WTC11 (cell line): ENCODE measurements at regions not wholly inside any gene's neighbourhood (a gene's known extent, or its start where the extent isn't known, plus 50 kb on each side); places are given as distances from the start of the nearest gene placed in this dataset.

Experiments used
- ATAC-seq: fragments of 200-7000 bp; cut with Tn5 transposase; 2 replicates; pipeline ENCODE4 v1.10.0; 2021; ENCODE audit warnings: mild to moderate bottlenecking, moderate library complexity
- CTCF ChIA-PET: fragments of 300-600 bp; sonication (Branson Sonifier 250); formaldehyde crosslinking; loops from one replicate; lab custom pipeline; 2021; ENCODE audit warnings: antibody characterized with exemption; lab: Charles Lee
- POLR2A ChIA-PET: fragments of 350-600 bp; sonication (Branson Sonifier 250); formaldehyde crosslinking; loops from one replicate; lab custom pipeline; 2021; ENCODE audit warnings: antibody characterized with exemption; lab: Charles Lee
- DNase-seq: peaks from one replicate; pipeline ENCODE4 v3.0.0; 2021; ENCODE audit warnings: low spot score
- H3K27ac Mint-ChIP-seq: 2 replicates; pipeline ENCODE4 v1.8.0; 2021; ENCODE audit warnings: mixed read lengths
- H3K27me3 Mint-ChIP-seq: 2 replicates; pipeline ENCODE4 v1.8.0; 2021; ENCODE audit warnings: low read depth, mild to moderate bottlenecking, moderate library complexity, mixed read lengths
- H3K36me3 Mint-ChIP-seq: 2 replicates; pipeline ENCODE4 v1.8.0; 2021; ENCODE audit warnings: mixed read lengths
- H3K4me1 Mint-ChIP-seq: 2 replicates; pipeline ENCODE4 v1.8.0; 2022; ENCODE audit warnings: mixed read lengths
- H3K4me3 Mint-ChIP-seq: 2 replicates; pipeline ENCODE4 v1.8.0; 2021; ENCODE audit warnings: mild to moderate bottlenecking, moderate library complexity, mixed read lengths
- H3K9me3 Mint-ChIP-seq: 2 replicates; pipeline ENCODE4 v1.8.0; 2021; ENCODE audit warnings: mixed read lengths
- ATF6 ChIP-seq: sonication (generic); formaldehyde crosslinking; IDR thresholded peaks from 2 replicates; pipeline ENCODE4 v1.8.1; 2023; ENCODE audit warnings: mild to moderate bottlenecking, missing genetic modification reagents
- CREM ChIP-seq: sonication (generic); formaldehyde crosslinking; IDR thresholded peaks from 2 replicates; pipeline ENCODE4 v1.8.1; 2022; ENCODE audit warnings: mild to moderate bottlenecking, missing genetic modification reagents, moderate library complexity
- EMX1 ChIP-seq: fragments of 250-450 bp; sonication (Bioruptor Pico); IDR thresholded peaks from 2 replicates; pipeline ENCODE4 v1.8.0; 2021; ENCODE audit warnings: mild to moderate bottlenecking
- FOXP1 ChIP-seq: sonication (generic); formaldehyde crosslinking; IDR thresholded peaks from 2 replicates; pipeline ENCODE4 v1.8.0; 2022; ENCODE audit warnings: missing genetic modification reagents, mild to moderate bottlenecking, moderate library complexity, borderline replicate concordance
- GTF2I ChIP-seq: fragments of 250-450 bp; sonication (Bioruptor Pico); conservative IDR thresholded peaks from 2 replicates; pipeline ENCODE4 v1.4.0; 2021; ENCODE audit warnings: mild to moderate bottlenecking
- HMGA2 ChIP-seq: fragments of 250-450 bp; sonication (Bioruptor Pico); IDR thresholded peaks from 2 replicates; pipeline ENCODE4 v1.4.0; 2021; ENCODE audit warnings: mild to moderate bottlenecking, moderate library complexity
- HMGXB4 ChIP-seq: sonication (generic); formaldehyde crosslinking; IDR thresholded peaks from 2 replicates; pipeline ENCODE4 v1.8.1; 2023; ENCODE audit warnings: mild to moderate bottlenecking, moderate library complexity, missing genetic modification reagents
- JAZF1 ChIP-seq: fragments of 250-450 bp; sonication (Bioruptor Pico); IDR thresholded peaks from 2 replicates; pipeline ENCODE4 v1.9.0; 2021; ENCODE audit warnings: moderate library complexity, mild to moderate bottlenecking, inconsistent platforms
- KAT7 ChIP-seq: sonication (generic); formaldehyde crosslinking; IDR thresholded peaks from 2 replicates; pipeline ENCODE4 v1.8.1; 2023; ENCODE audit warnings: missing genetic modification reagents, mild to moderate bottlenecking, borderline replicate concordance
- NR2C2 ChIP-seq: sonication (generic); formaldehyde crosslinking; IDR thresholded peaks from 2 replicates; pipeline ENCODE4 v1.8.0; 2022; ENCODE audit warnings: mild to moderate bottlenecking, missing genetic modification reagents
- SMAD3 ChIP-seq: sonication (generic); formaldehyde crosslinking; IDR thresholded peaks from 2 replicates; pipeline ENCODE4 v1.8.0; 2022; ENCODE audit warnings: missing genetic modification reagents, mild to moderate bottlenecking, borderline replicate concordance
- SP1 ChIP-seq: sonication (generic); formaldehyde crosslinking; conservative IDR thresholded peaks from 2 replicates; pipeline ENCODE4 v1.8.1; 2022; ENCODE audit warnings: missing genetic modification reagents
- TEAD1 ChIP-seq: sonication (generic); formaldehyde crosslinking; IDR thresholded peaks from 2 replicates; pipeline ENCODE4 v1.8.0; 2022; ENCODE audit warnings: mild to moderate bottlenecking, missing genetic modification reagents
- ZBTB21 ChIP-seq: sonication (generic); formaldehyde crosslinking; IDR thresholded peaks from 2 replicates; pipeline ENCODE4 v1.8.1; 2023; ENCODE audit warnings: mild to moderate bottlenecking, missing genetic modification reagents, borderline replicate concordance
- ZMAT4 ChIP-seq: fragments of 250-450 bp; sonication (Bioruptor Pico); IDR thresholded peaks from 2 replicates; pipeline ENCODE4 v1.9.0; 2021; ENCODE audit warnings: mild to moderate bottlenecking
- ZNF121 ChIP-seq: sonication (generic); formaldehyde crosslinking; IDR thresholded peaks from 2 replicates; pipeline ENCODE4 v1.8.0; 2023; ENCODE audit warnings: missing genetic modification reagents
- ZNF219 ChIP-seq: sonication (generic); formaldehyde crosslinking; IDR thresholded peaks from 2 replicates; pipeline ENCODE4 v1.8.0; 2023; ENCODE audit warnings: missing genetic modification reagents, mild to moderate bottlenecking, borderline replicate concordance
- TF ChIP-seq, protein P1 (sequence below): sonication (generic); formaldehyde crosslinking; IDR thresholded peaks from 2 replicates; pipeline ENCODE4 v1.8.1; 2023; ENCODE audit warnings: mild to moderate bottlenecking, missing genetic modification reagents, borderline replicate concordance
- TF ChIP-seq, protein P2 (sequence below): sonication (generic); formaldehyde crosslinking; IDR thresholded peaks from 2 replicates; pipeline ENCODE4 v1.8.1; 2022; ENCODE audit warnings: low read depth, missing genetic modification reagents, borderline replicate concordance

DNA sequence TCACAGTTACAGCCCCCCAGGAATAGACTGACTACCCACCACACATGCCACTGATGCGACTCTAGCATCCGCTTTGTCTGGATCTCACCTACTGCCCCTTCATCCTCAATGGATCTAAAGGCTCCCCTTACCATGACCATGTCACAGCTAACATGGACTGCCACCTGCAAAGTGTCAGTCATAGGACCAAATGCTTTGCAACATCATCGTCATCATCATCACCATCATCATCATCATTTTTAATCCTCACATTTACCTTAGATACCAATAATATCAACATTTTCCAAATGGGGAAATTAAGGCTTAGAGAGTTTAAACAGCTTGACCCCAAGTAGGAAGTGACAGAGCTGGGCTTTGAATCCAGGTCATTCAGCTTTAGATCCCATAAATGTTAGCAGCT is 60.1 kb upstream of the NEDD4L start (continued):
- TF ChIP-seq HMGXB4 (CRISPR knock-in tag), result no peak
- TF ChIP-seq NR2C2 (CRISPR knock-in tag), result no peak
- TF ChIP-seq KAT7, result no peak
- TF ChIP-seq, protein P1, sequence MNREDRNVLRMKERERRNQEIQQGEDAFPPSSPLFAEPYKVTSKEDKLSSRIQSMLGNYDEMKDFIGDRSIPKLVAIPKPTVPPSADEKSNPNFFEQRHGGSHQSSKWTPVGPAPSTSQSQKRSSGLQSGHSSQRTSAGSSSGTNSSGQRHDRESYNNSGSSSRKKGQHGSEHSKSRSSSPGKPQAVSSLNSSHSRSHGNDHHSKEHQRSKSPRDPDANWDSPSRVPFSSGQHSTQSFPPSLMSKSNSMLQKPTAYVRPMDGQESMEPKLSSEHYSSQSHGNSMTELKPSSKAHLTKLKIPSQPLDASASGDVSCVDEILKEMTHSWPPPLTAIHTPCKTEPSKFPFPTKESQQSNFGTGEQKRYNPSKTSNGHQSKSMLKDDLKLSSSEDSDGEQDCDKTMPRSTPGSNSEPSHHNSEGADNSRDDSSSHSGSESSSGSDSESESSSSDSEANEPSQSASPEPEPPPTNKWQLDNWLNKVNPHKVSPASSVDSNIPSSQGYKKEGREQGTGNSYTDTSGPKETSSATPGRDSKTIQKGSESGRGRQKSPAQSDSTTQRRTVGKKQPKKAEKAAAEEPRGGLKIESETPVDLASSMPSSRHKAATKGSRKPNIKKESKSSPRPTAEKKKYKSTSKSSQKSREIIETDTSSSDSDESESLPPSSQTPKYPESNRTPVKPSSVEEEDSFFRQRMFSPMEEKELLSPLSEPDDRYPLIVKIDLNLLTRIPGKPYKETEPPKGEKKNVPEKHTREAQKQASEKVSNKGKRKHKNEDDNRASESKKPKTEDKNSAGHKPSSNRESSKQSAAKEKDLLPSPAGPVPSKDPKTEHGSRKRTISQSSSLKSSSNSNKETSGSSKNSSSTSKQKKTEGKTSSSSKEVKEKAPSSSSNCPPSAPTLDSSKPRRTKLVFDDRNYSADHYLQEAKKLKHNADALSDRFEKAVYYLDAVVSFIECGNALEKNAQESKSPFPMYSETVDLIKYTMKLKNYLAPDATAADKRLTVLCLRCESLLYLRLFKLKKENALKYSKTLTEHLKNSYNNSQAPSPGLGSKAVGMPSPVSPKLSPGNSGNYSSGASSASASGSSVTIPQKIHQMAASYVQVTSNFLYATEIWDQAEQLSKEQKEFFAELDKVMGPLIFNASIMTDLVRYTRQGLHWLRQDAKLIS (CRISPR knock-in tag), result no peak
- TF ChIP-seq HMGA2 (CRISPR knock-in tag), result no peak
- no peak for TF ChIP-seq ZNF121 (CRISPR knock-in tag)
- TF ChIP-seq FOXP1, result no peak
- no peak for TF ChIP-seq JAZF1 (CRISPR knock-in tag)
- TF ChIP-seq SMAD3 (CRISPR knock-in tag), result no peak
- TF ChIP-seq ZBTB21 (CRISPR knock-in tag), result no peak
- no peak for TF ChIP-seq ATF6 (CRISPR knock-in tag)
- TF ChIP-seq EMX1 (CRISPR knock-in tag), result no peak
- TF ChIP-seq ZNF219 (CRISPR knock-in tag), result no peak
- no peak for TF ChIP-seq CREM

DNA sequence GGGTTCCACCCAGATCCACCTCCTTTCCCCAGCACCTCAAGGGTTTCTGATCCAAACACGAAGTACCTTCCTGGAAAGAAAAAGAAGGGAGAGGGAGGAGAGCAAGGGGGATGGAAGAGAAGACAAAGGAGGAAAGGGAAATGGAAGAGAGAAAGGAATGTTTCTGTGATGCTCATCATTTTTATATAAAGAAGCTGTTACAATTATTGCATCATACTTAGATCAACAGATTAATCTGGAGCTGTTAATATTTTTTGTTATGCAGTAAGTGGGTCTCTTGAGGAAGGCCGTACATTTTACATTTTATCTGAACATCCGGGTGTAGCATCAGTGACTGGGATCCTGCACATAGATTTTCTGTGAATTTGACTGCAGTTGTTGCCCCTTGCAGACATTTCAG is 60.6 kb upstream of the NEDD4L start:
- no peaks in the 10 kb centered on the region for H3K9me3 Mint-ChIP-seq
- CTCF ChIA-PET, result interaction anchor here (1.6 kb wide), 1 partner anchor 24 kb away, joined by 8 read pairs; no protein-coding TSS in a partner anchor
- no peak for ATAC-seq
- no peak for DNase-seq
- H3K27me3 Mint-ChIP-seq, result no peaks in the 10 kb centered on the region
- peaks cover 25% of the 10 kb centered on the region for H3K4me1 Mint-ChIP-seq
- no peak overlapping the region for H3K27ac Mint-ChIP-seq
- H3K36me3 Mint-ChIP-seq, result no peaks in the 10 kb centered on the region
- no peak overlapping the region for H3K4me3 Mint-ChIP-seq
- POLR2A ChIA-PET, result no interaction called here
- TF ChIP-seq, protein P2, sequence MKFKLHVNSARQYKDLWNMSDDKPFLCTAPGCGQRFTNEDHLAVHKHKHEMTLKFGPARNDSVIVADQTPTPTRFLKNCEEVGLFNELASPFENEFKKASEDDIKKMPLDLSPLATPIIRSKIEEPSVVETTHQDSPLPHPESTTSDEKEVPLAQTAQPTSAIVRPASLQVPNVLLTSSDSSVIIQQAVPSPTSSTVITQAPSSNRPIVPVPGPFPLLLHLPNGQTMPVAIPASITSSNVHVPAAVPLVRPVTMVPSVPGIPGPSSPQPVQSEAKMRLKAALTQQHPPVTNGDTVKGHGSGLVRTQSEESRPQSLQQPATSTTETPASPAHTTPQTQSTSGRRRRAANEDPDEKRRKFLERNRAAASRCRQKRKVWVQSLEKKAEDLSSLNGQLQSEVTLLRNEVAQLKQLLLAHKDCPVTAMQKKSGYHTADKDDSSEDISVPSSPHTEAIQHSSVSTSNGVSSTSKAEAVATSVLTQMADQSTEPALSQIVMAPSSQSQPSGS, result no peak
- TF ChIP-seq HMGA2 (CRISPR knock-in tag) (no peak), GTF2I (CRISPR knock-in tag) (no peak), ZMAT4 (CRISPR knock-in tag) (no peak), TEAD1 (no peak), SP1 (CRISPR knock-in tag) (no peak)
